ENCODE measurements at regions not wholly inside any gene's neighbourhood (a gene's known extent, or its start where the extent isn't known, plus 50 kb on each side); places are given as distances from the start of the nearest gene placed in this dataset.

DNA sequence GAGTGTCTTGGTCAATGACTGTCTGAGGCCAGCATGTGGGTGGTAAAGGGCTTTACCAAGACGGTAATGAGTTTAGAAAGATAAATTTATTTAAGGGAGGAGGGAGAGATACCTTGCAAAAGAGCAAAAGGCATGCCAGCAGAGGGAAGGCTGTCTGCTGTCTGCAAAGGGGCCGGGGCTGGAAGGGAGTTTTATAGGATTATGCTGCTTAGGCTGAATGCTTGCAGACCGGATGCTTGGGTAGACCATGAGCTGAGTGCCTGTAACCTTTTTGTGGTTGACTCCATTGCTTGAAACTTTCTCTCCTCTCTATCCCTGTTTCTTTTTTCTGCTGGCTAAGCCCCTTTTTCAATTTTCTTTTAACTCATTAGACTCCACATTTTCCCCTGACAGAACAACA, 1543.0 kb downstream of the OTOL1 start (continued):
- TF ChIP-seq CBX5 (IDR thresholded peaks at IDR 0.05; ENCODE audit: low read depth), result no peak
- no peak for TF ChIP-seq ZNF217 (IDR thresholded peaks at IDR 0.05)

DNA sequence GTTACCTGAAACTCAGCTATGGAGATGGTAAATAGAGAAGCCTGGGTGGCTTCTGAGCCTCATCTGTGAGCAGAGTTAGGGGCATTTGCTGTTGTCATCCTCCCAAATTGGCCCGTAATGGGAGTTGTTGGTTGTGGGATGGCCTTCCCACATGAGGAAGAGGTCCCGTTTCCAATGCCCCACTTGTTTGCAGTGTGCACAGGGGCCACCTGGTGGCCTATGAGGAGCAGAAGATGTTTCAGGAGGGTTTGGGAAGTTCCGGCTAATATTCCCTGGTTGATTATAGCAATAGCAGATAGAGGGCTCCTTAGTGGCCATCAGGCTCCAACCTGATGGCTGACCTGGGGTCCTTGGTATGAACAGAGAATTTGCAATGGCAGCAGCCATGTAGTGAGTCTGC, 1546.5 kb downstream of the OTOL1 start:
- Histone ChIP-seq H3K27ac (ENCODE audit: control insufficient read depth, insufficient read depth) (no peak overlapping the region), H3K4me3 (no peak overlapping the region), H3K9me3 (replicated peaks; ENCODE audit: control insufficient read depth, insufficient read depth, low read length) (no peaks in the 10 kb centered on the region), H4K20me1 (ENCODE audit: control insufficient read depth, insufficient read depth) (no peaks in the 10 kb centered on the region), H3K79me2 (ENCODE audit: control insufficient read depth, insufficient read depth, low read length) (no peaks in the 10 kb centered on the region), H3K4me1 (ENCODE audit: control insufficient read depth, insufficient read depth, low read length) (no peaks in the 10 kb centered on the region), H3K36me3 (ENCODE audit: control insufficient read depth in 2 of 2, insufficient read depth in 2 of 2, low read length in 1 of 2) (no peaks in the 10 kb centered on the region), H3K9ac (ENCODE audit: control insufficient read depth, insufficient read depth, low read length) (no peak overlapping the region), H3K4me2 (ENCODE audit: control insufficient read depth, insufficient read depth) (no peak overlapping the region), H2AFZ (ENCODE audit: control insufficient read depth, low read depth, low read length) (no peak overlapping the region), H3K27me3 (replicated peaks in 1 of 2; ENCODE audit: control insufficient read depth in 2 of 2, insufficient read depth in 2 of 2, low read length in 1 of 2) (no peaks in the 10 kb centered on the region)
- ChIA-PET SMC1A (ENCODE audit: uncharacterized antibody, unreplicated experiment) (interaction anchor here (1.1 kb wide), 1 partner anchor 12 kb away, joined by 3 read pairs; no protein-coding TSS in a partner anchor), POLR2A (no interaction called here), RAD21 (ENCODE audit: unreplicated experiment) (no interaction called here), CTCF (interaction anchor here (0.9 to 1.1 kb wide), 3 partner anchors 12 to 1191 kb away, joined by 3 to 6 read pairs (median 3); no protein-coding TSS in a partner anchor)
- ATAC-seq, result no peak
- no peak for DNase-seq (ENCODE audit: low read depth, low spot score)
- intact Hi-C loops (cut with micrococcal nuclease; ENCODE audit: unreplicated experiment), result loop anchor here (10.0 kb wide), 1 partner anchor 1188 kb away; no protein-coding TSS in a partner anchor
- 32% methylated on average over 3 of the region's 3 CpGs for WGBS (ENCODE audit: insufficient coverage, insufficient replicate concordance, low lambda C conversion rate, missing lambda C conversion rate)
- FAIRE-seq, result no peak
- no TSS peak for BruUV-seq (replicated peaks)
- TF ChIP-seq ZNF622 (IDR thresholded peaks at IDR 0.05), result no peak
- TF ChIP-seq, protein P1, sequence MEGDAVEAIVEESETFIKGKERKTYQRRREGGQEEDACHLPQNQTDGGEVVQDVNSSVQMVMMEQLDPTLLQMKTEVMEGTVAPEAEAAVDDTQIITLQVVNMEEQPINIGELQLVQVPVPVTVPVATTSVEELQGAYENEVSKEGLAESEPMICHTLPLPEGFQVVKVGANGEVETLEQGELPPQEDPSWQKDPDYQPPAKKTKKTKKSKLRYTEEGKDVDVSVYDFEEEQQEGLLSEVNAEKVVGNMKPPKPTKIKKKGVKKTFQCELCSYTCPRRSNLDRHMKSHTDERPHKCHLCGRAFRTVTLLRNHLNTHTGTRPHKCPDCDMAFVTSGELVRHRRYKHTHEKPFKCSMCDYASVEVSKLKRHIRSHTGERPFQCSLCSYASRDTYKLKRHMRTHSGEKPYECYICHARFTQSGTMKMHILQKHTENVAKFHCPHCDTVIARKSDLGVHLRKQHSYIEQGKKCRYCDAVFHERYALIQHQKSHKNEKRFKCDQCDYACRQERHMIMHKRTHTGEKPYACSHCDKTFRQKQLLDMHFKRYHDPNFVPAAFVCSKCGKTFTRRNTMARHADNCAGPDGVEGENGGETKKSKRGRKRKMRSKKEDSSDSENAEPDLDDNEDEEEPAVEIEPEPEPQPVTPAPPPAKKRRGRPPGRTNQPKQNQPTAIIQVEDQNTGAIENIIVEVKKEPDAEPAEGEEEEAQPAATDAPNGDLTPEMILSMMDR (IDR thresholded peaks at IDR 0.05 in 2 of 3, conservative IDR thresholded peaks at IDR 0.05 in 1 of 3; ENCODE audit: control insufficient read depth in 2 of 3, extremely low read depth in 1 of 3, insufficient read depth in 1 of 3, low read depth in 3 of 3, low read length in 3 of 3), result peak in 1 of 3 experiments; percentile 10; a peak in 2 of 6 replicates
- in situ Hi-C loops (cut with MboI), result no loop called here
